ENCODE measurements at regions not wholly inside any gene's neighbourhood (a gene's known extent, or its start where the extent isn't known, plus 50 kb on each side); places are given as distances from the start of the nearest gene placed in this dataset.

DNA sequence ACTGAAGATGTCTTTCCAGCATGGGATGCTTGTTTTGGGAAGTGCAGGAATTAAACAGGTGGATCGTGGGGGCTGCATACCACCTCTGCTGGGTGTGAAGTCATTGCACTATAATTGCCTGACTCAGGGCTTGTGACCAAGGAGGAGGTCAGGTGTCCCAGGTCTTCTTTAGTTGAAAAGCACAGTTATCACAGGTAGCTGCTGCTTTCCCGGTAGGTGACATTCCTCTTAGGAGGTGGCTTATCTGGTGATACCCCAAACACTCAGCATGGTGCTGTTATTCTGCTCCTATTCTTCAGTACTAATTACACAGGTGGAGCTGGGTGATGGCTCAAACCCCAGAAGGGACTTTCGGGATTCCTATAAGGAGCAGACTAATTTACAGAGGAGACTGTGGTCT is 320.3 kb upstream of the PLXNA2 start:
- no peak for DNase-seq (ENCODE audit: low read depth)
- TF ChIP-seq, protein P1, sequence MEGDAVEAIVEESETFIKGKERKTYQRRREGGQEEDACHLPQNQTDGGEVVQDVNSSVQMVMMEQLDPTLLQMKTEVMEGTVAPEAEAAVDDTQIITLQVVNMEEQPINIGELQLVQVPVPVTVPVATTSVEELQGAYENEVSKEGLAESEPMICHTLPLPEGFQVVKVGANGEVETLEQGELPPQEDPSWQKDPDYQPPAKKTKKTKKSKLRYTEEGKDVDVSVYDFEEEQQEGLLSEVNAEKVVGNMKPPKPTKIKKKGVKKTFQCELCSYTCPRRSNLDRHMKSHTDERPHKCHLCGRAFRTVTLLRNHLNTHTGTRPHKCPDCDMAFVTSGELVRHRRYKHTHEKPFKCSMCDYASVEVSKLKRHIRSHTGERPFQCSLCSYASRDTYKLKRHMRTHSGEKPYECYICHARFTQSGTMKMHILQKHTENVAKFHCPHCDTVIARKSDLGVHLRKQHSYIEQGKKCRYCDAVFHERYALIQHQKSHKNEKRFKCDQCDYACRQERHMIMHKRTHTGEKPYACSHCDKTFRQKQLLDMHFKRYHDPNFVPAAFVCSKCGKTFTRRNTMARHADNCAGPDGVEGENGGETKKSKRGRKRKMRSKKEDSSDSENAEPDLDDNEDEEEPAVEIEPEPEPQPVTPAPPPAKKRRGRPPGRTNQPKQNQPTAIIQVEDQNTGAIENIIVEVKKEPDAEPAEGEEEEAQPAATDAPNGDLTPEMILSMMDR (IDR thresholded peaks at IDR 0.05; ENCODE audit: low read length, missing control alignments), result no peak
- no peak overlapping the region for H3K4me3 ChIP-seq (replicated peaks; ENCODE audit: low read depth, low read length)

DNA sequence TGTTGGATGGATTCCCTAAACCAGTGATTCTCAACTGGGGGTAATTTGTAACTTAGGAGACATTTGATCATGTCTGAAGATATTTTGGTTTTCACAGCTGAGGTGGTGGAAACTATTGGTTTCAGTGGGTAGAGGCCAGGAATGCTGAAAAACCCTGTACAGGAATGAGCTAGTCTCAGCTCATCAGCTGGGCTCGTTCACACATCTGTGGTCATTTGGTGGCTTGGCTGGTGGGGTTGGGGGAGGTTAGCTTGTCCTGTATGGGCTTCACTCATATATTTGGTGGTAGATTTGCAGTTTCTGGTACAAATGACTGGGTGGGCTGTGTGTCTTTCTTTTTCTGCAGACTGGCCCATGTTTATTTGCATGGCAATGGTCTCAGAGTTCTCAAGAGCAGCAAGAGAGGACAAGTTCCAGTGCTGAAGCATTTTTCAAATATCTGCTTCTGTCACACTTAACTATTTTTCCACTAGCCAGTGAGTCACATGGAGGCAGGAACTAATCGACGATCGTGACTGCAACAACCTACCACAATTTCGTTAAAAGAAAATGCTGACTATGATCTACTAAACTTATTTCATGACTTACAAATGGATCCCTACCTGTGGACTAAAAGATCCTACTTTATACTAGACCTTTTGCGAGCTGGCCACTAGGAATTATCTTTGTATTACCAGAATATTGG is 321.7 kb upstream of the PLXNA2 start:
- no peak overlapping the region for H3K4me3 ChIP-seq (replicated peaks; ENCODE audit: low read depth, low read length)
- DNase-seq (ENCODE audit: low read depth), result no peak
- TF ChIP-seq, protein P1 (IDR thresholded peaks at IDR 0.05; ENCODE audit: low read length, missing control alignments), result no peak

DNA sequence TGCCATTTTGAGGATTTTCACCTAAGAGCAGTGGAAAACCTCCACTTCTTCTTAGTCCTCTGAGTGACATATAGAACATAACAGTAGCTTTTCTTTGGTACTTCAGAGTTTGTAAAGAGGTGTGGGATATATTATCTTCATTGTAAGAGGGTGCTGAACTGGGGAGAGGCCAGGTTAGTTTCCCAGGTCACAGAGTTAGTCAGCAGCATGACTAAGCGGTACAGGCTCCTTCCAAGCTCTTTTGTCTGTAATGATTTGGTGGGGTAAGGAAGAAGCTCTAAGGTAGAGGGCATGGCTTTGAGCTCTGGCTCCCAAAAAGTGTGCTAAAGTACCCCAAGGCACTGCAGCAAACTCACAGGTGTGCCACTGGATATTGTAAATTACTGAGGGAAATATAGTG is 325.0 kb upstream of the PLXNA2 start:
- TF ChIP-seq, protein P1 (IDR thresholded peaks at IDR 0.05; ENCODE audit: low read length, missing control alignments), result no peak
- no peak for DNase-seq (ENCODE audit: low read depth)
- no peak overlapping the region for H3K4me3 ChIP-seq (replicated peaks; ENCODE audit: low read depth, low read length)

DNA sequence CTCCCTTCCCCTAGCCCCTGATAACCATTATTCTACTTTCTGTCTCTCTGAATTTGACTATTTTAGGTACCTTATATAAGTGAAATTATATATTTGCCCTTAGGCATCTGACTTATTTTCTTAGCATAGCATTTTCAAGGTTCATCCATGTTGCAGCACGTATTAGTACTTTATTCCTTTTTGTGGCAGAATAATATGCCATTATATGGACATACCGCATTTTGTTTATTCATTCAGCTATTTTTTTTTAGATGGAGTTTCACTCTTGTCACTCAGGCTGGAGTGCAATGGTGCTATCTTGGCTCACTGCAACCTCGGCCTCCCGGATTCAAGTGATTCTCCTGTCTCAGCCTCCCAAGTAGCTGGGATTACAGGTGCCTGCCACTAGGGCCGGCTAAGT is 326.2 kb upstream of the PLXNA2 start:
- H3K4me3 ChIP-seq (replicated peaks; ENCODE audit: low read depth, low read length), result no peak overlapping the region
- TF ChIP-seq, protein P1 (IDR thresholded peaks at IDR 0.05; ENCODE audit: low read length, missing control alignments), result no peak
- DNase-seq (ENCODE audit: low read depth), result no peak

DNA sequence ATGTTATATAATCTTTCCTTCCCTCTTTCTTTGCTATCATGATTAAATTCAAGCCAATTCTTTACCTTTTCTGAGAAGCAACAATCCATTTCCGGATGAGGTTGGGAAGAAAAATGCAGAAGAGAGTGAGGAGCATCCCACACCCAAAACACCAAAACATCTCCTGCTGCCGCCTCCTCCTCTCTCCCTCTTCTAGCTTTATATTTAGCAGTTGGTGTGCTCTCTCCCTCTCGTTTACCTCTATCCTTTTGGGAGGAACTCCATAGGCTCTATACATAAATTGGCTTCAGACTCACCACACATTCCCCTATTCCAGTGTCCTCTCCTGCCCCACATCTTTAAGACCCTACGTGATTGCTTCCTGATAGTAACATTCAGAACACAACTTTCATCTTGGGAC is 332.2 kb upstream of the PLXNA2 start:
- no peak for DNase-seq (ENCODE audit: low read depth)
- TF ChIP-seq, protein P1 (IDR thresholded peaks at IDR 0.05; ENCODE audit: low read length, missing control alignments), result no peak
- H3K4me3 ChIP-seq (replicated peaks; ENCODE audit: low read depth, low read length), result no peak overlapping the region

DNA sequence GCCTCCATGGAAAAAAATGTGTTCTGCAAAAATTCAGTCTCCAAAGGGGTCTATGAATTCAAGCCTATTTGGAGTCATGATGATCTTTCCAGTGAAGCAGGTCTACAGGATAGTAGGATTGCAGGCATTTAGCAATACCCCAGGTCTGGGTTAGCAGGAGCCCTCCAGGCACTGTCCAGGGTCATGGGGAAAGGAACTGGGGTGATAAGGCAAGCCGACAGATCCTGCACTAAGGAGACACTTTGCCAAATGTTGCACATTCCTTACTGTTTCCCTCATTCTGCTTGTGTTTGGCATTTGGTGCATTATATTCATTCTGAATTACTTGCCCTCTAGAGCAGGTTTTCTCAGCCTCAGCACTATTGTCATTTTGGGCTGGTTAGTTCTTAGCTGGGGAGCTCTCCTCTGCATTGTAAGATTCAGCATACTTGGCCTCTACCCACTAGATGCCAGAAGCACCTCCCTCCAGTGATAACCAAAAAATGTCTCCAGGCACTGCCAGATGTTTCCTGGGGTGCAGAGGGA is 333.3 kb upstream of the PLXNA2 start:
- no peak overlapping the region for H3K4me3 ChIP-seq (replicated peaks; ENCODE audit: low read depth, low read length)
- TF ChIP-seq, protein P1 (IDR thresholded peaks at IDR 0.05; ENCODE audit: low read length, missing control alignments), result no peak
- DNase-seq (ENCODE audit: low read depth), result no peak

DNA sequence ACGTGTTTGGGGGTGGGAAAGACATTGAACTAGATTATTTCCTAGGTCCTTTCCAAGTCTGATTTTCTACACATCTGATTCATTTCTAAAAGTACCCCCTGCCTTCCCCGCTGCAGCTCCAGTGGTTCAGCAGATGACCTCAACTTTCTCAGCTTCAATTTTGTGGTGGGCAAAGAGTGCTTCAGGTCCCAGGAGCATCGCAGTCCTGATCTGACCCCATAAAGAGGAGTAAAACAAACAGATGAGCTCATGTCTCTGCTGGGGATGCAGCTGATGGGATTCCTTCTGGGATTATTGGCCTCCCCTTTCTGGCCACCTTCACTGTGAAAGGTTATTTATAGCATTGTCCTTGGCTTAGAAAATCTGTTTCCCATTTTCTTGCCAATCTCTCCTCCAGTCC is 337.0 kb upstream of the PLXNA2 start:
- TF ChIP-seq, protein P1 (IDR thresholded peaks at IDR 0.05; ENCODE audit: low read length, missing control alignments), result no peak
- DNase-seq (ENCODE audit: low read depth), result no peak
- H3K4me3 ChIP-seq (replicated peaks; ENCODE audit: low read depth, low read length), result no peak overlapping the region

All from fibroblast of pulmonary artery (primary cell).